ENCODE measurements at regions not wholly inside any gene's neighbourhood (a gene's known extent, or its start where the extent isn't known, plus 50 kb on each side); places are given as distances from the start of the nearest gene placed in this dataset.

- TF ChIP-seq FOXP2 (optimal IDR thresholded peaks at IDR 0.05; ENCODE audit: borderline replicate concordance, extremely low read depth, extremely low read length, insufficient read depth), result no peak
- TF ChIP-seq POLR2AphosphoS5 (IDR thresholded peaks at IDR 0.05; ENCODE audit: low read depth, low read length), result no peak
- no peak for TF ChIP-seq TAF1 (IDR thresholded peaks at IDR 0.05; ENCODE audit: borderline replicate concordance, insufficient read depth, low read length)
- no peak for TF ChIP-seq REST (IDR thresholded peaks at IDR 0.05; ENCODE audit: insufficient read depth in 1 of 2, low read depth in 2 of 2, low read length in 2 of 2)
- TF ChIP-seq SIN3A (IDR thresholded peaks at IDR 0.05; ENCODE audit: borderline replicate concordance, insufficient read depth, low read length), result no peak
Observed at GRCh38 chr6:80988892-80989291, 763.6 kb downstream of the TENT5A start.

DNA sequence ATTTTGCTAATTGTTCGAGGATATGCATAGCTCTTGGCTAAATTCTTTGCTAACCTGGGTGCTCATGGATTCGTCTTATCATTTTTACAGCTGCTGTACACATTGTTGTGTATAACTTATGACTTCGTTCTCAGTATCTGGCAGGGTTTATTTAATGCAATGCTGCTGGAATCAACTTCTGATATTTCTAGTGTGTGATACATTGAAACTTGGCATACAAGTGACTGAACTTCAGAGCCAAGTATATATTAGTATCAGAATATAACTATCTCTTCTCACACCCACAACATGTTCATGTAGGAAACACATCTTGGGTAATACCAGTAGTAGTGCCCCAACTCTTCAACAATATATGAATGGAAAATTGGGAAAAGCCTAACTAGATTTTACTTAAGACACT lies 764.2 kb downstream of the TENT5A start:
- no peak for TF ChIP-seq SIN3A (IDR thresholded peaks at IDR 0.05; ENCODE audit: borderline replicate concordance, insufficient read depth, low read length)
- no peak for TF ChIP-seq TAF1 (IDR thresholded peaks at IDR 0.05; ENCODE audit: borderline replicate concordance, insufficient read depth, low read length)
- TF ChIP-seq POLR2AphosphoS5 (IDR thresholded peaks at IDR 0.05; ENCODE audit: low read depth, low read length), result no peak
- TF ChIP-seq REST (IDR thresholded peaks at IDR 0.05; ENCODE audit: insufficient read depth in 1 of 2, low read depth in 2 of 2, low read length in 2 of 2), result no peak
- no peak for TF ChIP-seq FOXP2 (optimal IDR thresholded peaks at IDR 0.05; ENCODE audit: borderline replicate concordance, extremely low read depth, extremely low read length, insufficient read depth)

DNA sequence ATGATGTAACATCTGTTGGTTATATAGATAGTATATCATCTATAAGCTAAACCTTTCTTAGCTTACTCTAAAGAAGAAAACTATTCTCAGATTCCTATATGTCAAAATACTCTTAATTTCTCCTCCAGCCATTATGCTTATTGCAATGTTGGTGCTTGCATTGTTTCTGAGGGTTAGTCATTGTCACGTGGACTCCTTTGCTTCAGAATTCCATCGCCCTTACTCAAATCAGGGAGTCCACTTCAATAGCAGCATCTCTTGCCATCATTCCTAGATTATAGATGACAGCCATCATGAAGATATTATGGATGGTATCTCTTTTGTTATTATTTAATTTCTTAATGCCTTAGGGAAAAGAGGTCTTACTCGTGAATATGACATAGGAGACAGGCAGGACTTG lies 776.1 kb downstream of the TENT5A start:
- TF ChIP-seq TAF1 (IDR thresholded peaks at IDR 0.05; ENCODE audit: borderline replicate concordance, insufficient read depth, low read length), result no peak
- no peak for TF ChIP-seq REST (IDR thresholded peaks at IDR 0.05; ENCODE audit: insufficient read depth in 1 of 2, low read depth in 2 of 2, low read length in 2 of 2)
- no peak for TF ChIP-seq SIN3A (IDR thresholded peaks at IDR 0.05; ENCODE audit: borderline replicate concordance, insufficient read depth, low read length)
- TF ChIP-seq POLR2AphosphoS5 (IDR thresholded peaks at IDR 0.05; ENCODE audit: low read depth, low read length), result no peak
- TF ChIP-seq FOXP2 (optimal IDR thresholded peaks at IDR 0.05; ENCODE audit: borderline replicate concordance, extremely low read depth, extremely low read length, insufficient read depth), result no peak

GRCh38 chr6:80974579-80974978 lies 777.9 kb downstream of the TENT5A start:
- no peak for TF ChIP-seq FOXP2 (optimal IDR thresholded peaks at IDR 0.05; ENCODE audit: borderline replicate concordance, extremely low read depth, extremely low read length, insufficient read depth)
- no peak for TF ChIP-seq TAF1 (IDR thresholded peaks at IDR 0.05; ENCODE audit: borderline replicate concordance, insufficient read depth, low read length)
- no peak for TF ChIP-seq REST (IDR thresholded peaks at IDR 0.05; ENCODE audit: insufficient read depth in 1 of 2, low read depth in 2 of 2, low read length in 2 of 2)
- no peak for TF ChIP-seq POLR2AphosphoS5 (IDR thresholded peaks at IDR 0.05; ENCODE audit: low read depth, low read length)
- TF ChIP-seq SIN3A (IDR thresholded peaks at IDR 0.05; ENCODE audit: borderline replicate concordance, insufficient read depth, low read length), result no peak

DNA sequence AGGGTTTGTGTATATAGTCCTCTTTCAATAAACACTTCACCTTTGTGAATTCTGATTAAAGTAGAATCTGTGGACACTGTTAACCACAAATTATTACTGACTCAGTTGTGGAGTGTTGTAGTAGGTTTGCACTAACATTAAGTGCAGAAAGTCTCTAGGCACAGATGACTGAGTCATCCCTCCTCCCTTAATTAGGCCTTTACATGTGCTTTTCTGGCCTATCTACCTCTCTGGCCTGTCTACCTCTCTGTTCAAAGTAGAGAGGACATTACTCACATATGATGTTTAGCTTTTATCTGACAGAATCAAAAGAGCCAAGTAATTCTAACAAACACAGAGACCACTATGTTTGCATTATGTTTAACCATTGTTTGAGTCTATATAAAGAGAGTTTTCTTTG lies 783.0 kb downstream of the TENT5A start:
- TF ChIP-seq REST (IDR thresholded peaks at IDR 0.05; ENCODE audit: insufficient read depth in 1 of 2, low read depth in 2 of 2, low read length in 2 of 2) (no peak), FOXP2 (optimal IDR thresholded peaks at IDR 0.05; ENCODE audit: borderline replicate concordance, extremely low read depth, extremely low read length, insufficient read depth) (no peak), SIN3A (IDR thresholded peaks at IDR 0.05; ENCODE audit: borderline replicate concordance, insufficient read depth, low read length) (no peak), TAF1 (IDR thresholded peaks at IDR 0.05; ENCODE audit: borderline replicate concordance, insufficient read depth, low read length) (no peak), POLR2AphosphoS5 (IDR thresholded peaks at IDR 0.05; ENCODE audit: low read depth, low read length) (no peak)

Data from PFSK-1 (cell line).